ENCODE measurements at regions not wholly inside any gene's neighbourhood (a gene's known extent, or its start where the extent isn't known, plus 50 kb on each side); places are given as distances from the start of the nearest gene placed in this dataset.
A peak's percentile ranks its signal among the peaks of the same experiment; 100 is the strongest.

GRCh38 chr15:35166730-35167359 lies 81.8 kb upstream of the NANOGP8 start (continued):
- TF ChIP-seq CEBPG (CRISPR knock-in tag; IDR thresholded peaks at IDR 0.05) (peak; percentile 45; the same call in 1 of the 2 replicates), CEBPG (tag; conservative IDR thresholded peaks at IDR 0.05 in 1 of 2, IDR thresholded peaks at IDR 0.05 in 1 of 2) (peak; percentile 77 to 82), JUND (IDR thresholded peaks at IDR 0.05; ENCODE audit: borderline replicate concordance, low read depth, low read length) (peak; percentile 82), JUND (tag; IDR thresholded peaks at IDR 0.05; ENCODE audit: borderline replicate concordance, low read depth, low read length) (peak; percentile 77; the same call in 2 of the 3 replicates), ARID4B (CRISPR knock-in tag; IDR thresholded peaks at IDR 0.05) (no peak), CTBP1 (IDR thresholded peaks at IDR 0.05; ENCODE audit: borderline replicate concordance) (peak; percentile 77; the same call in 1 of the 2 replicates), RHOXF2B (CRISPR knock-in tag; conservative IDR thresholded peaks at IDR 0.05) (no peak), ERF (CRISPR knock-in tag; IDR thresholded peaks at IDR 0.05) (no peak), CREM (IDR thresholded peaks at IDR 0.05; ENCODE audit: low read depth) (peak; percentile 62), NCOA1 (IDR thresholded peaks at IDR 0.05; ENCODE audit: low read depth) (peak; percentile 82), SMAD3 (CRISPR knock-in tag; conservative IDR thresholded peaks at IDR 0.05) (peak; percentile 23; the same call in 1 of the 2 replicates), NFATC3 (IDR thresholded peaks at IDR 0.05) (no peak; the same call in none of the 2 replicates), PHF8 (IDR thresholded peaks at IDR 0.05; ENCODE audit: borderline replicate concordance, low read length) (no peak), BRCA1 (IDR thresholded peaks at IDR 0.05) (no peak), BRCA1 (CRISPR knock-in tag; IDR thresholded peaks at IDR 0.05) (no peak), ZNF316 (IDR thresholded peaks at IDR 0.05) (peak; percentile 70), CBX3 (IDR thresholded peaks at IDR 0.05; ENCODE audit: borderline replicate concordance in 1 of 2, low read length in 2 of 2) (peak in 1 of 2 experiments; percentile 93; a peak in 1 of 3 replicates), ZFP91 (CRISPR knock-in tag; IDR thresholded peaks at IDR 0.05) (no peak), SMARCA4 (IDR thresholded peaks at IDR 0.05) (peak; percentile 99), SETDB1 (IDR thresholded peaks at IDR 0.05; ENCODE audit: low read length) (no peak), FOXP1 (CRISPR knock-in tag; IDR thresholded peaks at IDR 0.05) (no peak), ZNF274 (IDR thresholded peaks at IDR 0.05; ENCODE audit: borderline replicate concordance, low read depth, low read length) (no peak), HNRNPH1 (optimal IDR thresholded peaks at IDR 0.05; ENCODE audit: low read depth, low read length) (no peak), ZC3H11A (IDR thresholded peaks at IDR 0.05; ENCODE audit: low read depth, low read length) (no peak)
- TF ChIP-seq, protein P1, sequence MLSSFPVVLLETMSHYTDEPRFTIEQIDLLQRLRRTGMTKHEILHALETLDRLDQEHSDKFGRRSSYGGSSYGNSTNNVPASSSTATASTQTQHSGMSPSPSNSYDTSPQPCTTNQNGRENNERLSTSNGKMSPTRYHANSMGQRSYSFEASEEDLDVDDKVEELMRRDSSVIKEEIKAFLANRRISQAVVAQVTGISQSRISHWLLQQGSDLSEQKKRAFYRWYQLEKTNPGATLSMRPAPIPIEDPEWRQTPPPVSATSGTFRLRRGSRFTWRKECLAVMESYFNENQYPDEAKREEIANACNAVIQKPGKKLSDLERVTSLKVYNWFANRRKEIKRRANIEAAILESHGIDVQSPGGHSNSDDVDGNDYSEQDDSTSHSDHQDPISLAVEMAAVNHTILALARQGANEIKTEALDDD (IDR thresholded peaks at IDR 0.05): peak; percentile 50; the same call in 1 of the 2 replicates
